ENCODE measurements at regions not wholly inside any gene's neighbourhood (a gene's known extent, or its start where the extent isn't known, plus 50 kb on each side); places are given as distances from the start of the nearest gene placed in this dataset.

- Mint-ChIP-seq H3K4me1 (ENCODE audit: low read depth, unreplicated experiment) (no peaks in the 10 kb centered on the region), H3K27ac (ENCODE audit: unreplicated experiment) (no peak overlapping the region), H3K9me3 (ENCODE audit: unreplicated experiment) (no peaks in the 10 kb centered on the region), H3K4me3 (ENCODE audit: unreplicated experiment) (no peak overlapping the region), H3K36me3 (ENCODE audit: insufficient read depth, unreplicated experiment) (no peaks in the 10 kb centered on the region), H3K27me3 (ENCODE audit: insufficient read depth, unreplicated experiment) (no peaks in the 10 kb centered on the region)
- DNase-seq: no peak
- Histone ChIP-seq H3K27me3 (replicated peaks; ENCODE audit: control insufficient read depth, insufficient read depth, low read length) (no peaks in the 10 kb centered on the region), H3K4me1 (no peaks in the 10 kb centered on the region), H3K36me3 (ENCODE audit: control insufficient read depth, insufficient read depth, low read length) (no peaks in the 10 kb centered on the region), H3K9me3 (no peaks in the 10 kb centered on the region), H3K4me3 (ENCODE audit: low read depth, low read length) (no peak overlapping the region)
- TF ChIP-seq CTCF (IDR thresholded peaks at IDR 0.05; ENCODE audit: insufficient read depth in 1 of 2, low read depth in 1 of 2, low read length in 1 of 2, severe bottlenecking in 1 of 2, unreplicated experiment in 1 of 2): no peak
- no TSS peak for BruUV-seq (replicated peaks)
- ChIA-PET POLR2A (no interaction called here), CTCF (no interaction called here)
- intact Hi-C loops (cut with micrococcal nuclease; ENCODE audit: unreplicated experiment): no loop called here
These were observed 528.5 kb upstream of the ZP4 start for GRCh38 chr1:238419209-238419608.

DNA sequence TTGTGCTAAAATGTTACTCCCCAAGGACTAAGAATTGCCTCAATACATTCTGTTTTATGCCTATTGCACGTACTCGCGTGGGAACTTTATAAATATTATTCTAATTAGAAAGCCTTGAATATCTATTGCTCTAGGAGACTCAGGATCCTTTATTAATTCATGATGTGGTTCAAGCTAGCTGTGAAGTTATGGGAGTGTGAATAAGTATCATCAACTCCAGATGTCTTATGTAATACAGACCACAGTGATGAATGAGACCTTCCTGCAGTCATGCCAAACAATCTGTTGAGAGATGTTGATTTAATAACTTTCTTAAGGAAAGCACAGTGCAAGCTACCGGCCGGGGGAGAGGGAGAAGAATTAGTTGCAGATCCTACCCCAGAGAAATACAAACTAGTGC, 519.2 kb upstream of the ZP4 start:
- H3K27me3 ChIP-seq (replicated peaks; ENCODE audit: control insufficient read depth, insufficient read depth, low read length): no peaks in the 10 kb centered on the region
- H3K36me3 ChIP-seq (ENCODE audit: control insufficient read depth, insufficient read depth, low read length): no peaks in the 10 kb centered on the region
- ChIA-PET CTCF (no interaction called here), POLR2A (no interaction called here)
- Mint-ChIP-seq H3K4me3 (ENCODE audit: unreplicated experiment) (no peak overlapping the region), H3K27me3 (ENCODE audit: insufficient read depth, unreplicated experiment) (no peaks in the 10 kb centered on the region), H3K36me3 (ENCODE audit: insufficient read depth, unreplicated experiment) (no peaks in the 10 kb centered on the region), H3K4me1 (ENCODE audit: low read depth, unreplicated experiment) (no peaks in the 10 kb centered on the region), H3K27ac (ENCODE audit: unreplicated experiment) (no peak overlapping the region), H3K9me3 (ENCODE audit: unreplicated experiment) (no peaks in the 10 kb centered on the region)
- BruUV-seq (replicated peaks): no TSS peak
- TF ChIP-seq CTCF (IDR thresholded peaks at IDR 0.05; ENCODE audit: insufficient read depth in 1 of 2, low read depth in 1 of 2, low read length in 1 of 2, severe bottlenecking in 1 of 2, unreplicated experiment in 1 of 2): no peak
- H3K4me1 ChIP-seq: no peaks in the 10 kb centered on the region
- H3K9me3 ChIP-seq: no peaks in the 10 kb centered on the region
- H3K4me3 ChIP-seq (ENCODE audit: low read depth, low read length): no peak overlapping the region
- intact Hi-C loops (cut with micrococcal nuclease; ENCODE audit: unreplicated experiment): no loop called here
- no peak for DNase-seq

DNA sequence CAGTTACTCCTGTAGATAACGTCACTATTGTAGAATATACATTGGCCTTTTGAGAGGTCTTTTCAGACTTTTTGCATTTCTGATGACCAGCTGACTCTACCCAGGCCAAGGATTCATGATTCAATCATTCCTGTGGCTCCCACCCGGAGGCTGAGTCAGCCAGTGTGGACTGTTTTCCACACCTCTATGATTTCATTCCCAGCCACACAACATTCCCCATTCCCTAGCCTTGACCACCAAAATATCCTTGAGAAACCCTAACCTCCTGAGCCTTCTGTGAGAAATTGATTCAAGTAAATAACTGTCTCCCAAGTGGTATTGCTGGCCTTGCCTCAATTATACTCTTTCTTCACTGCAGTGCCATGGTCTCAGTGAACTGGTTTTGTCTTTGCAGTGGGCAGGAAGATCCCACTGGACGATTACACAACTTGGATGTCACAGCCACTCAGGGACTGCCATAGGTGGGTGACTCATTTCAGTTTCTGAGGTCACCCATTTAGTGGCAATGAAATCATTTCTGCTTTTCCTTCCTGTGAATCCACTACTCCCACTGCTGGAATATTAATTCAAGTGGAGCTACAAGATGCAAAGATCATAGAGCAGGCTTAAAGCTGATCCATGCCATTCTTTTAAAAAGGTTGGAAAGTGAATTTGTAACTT, 518.6 kb upstream of the ZP4 start:
- BruUV-seq (replicated peaks): no TSS peak
- no peaks in the 10 kb centered on the region for H3K9me3 ChIP-seq
- CTCF ChIA-PET: no interaction called here
- Mint-ChIP-seq H3K27me3 (ENCODE audit: insufficient read depth, unreplicated experiment) (no peaks in the 10 kb centered on the region), H3K36me3 (ENCODE audit: insufficient read depth, unreplicated experiment) (no peaks in the 10 kb centered on the region), H3K4me1 (ENCODE audit: low read depth, unreplicated experiment) (no peaks in the 10 kb centered on the region), H3K27ac (ENCODE audit: unreplicated experiment) (no peak overlapping the region), H3K9me3 (ENCODE audit: unreplicated experiment) (no peaks in the 10 kb centered on the region), H3K4me3 (ENCODE audit: unreplicated experiment) (no peak overlapping the region)
- POLR2A ChIA-PET: no interaction called here
- no peaks in the 10 kb centered on the region for H3K27me3 ChIP-seq (replicated peaks; ENCODE audit: control insufficient read depth, insufficient read depth, low read length)
- intact Hi-C loops (cut with micrococcal nuclease; ENCODE audit: unreplicated experiment): no loop called here
- H3K4me3 ChIP-seq (ENCODE audit: low read depth, low read length): no peak overlapping the region
- H3K36me3 ChIP-seq (ENCODE audit: control insufficient read depth, insufficient read depth, low read length): no peaks in the 10 kb centered on the region
- H3K4me1 ChIP-seq: no peaks in the 10 kb centered on the region
- DNase-seq: no peak
- no peak for TF ChIP-seq CTCF (IDR thresholded peaks at IDR 0.05; ENCODE audit: insufficient read depth in 1 of 2, low read depth in 1 of 2, low read length in 1 of 2, severe bottlenecking in 1 of 2, unreplicated experiment in 1 of 2)

All from Caco-2 (cell line).